ENCODE measurements at regions not wholly inside any gene's neighbourhood (a gene's known extent, or its start where the extent isn't known, plus 50 kb on each side); places are given as distances from the start of the nearest gene placed in this dataset.

- no peak for DNase-seq (ENCODE audit: low read depth)
Measured at GRCh38 chrY:17233435-17234109, 646.4 kb downstream of the CDY2B start.

GRCh38 chrY:17231994-17232393, 648.0 kb downstream of the CDY2B start:
- DNase-seq (ENCODE audit: low read depth): no peak

GRCh38 chrY:17223502-17223901, 656.5 kb downstream of the CDY2B start:
- no peak for DNase-seq (ENCODE audit: low read depth)

GRCh38 chrY:17202395-17202794, 677.6 kb downstream of the CDY2B start:
- no peak for DNase-seq (ENCODE audit: low read depth)

- no peak for DNase-seq (ENCODE audit: low read depth)
Measured at GRCh38 chrY:17184299-17184698, 695.7 kb downstream of the CDY2B start.

GRCh38 chrY:17166881-17167280, 713.1 kb downstream of the CDY2B start:
- no peak for DNase-seq (ENCODE audit: low read depth)

- no peak for DNase-seq (ENCODE audit: low read depth)
Measured at GRCh38 chrY:17122166-17122565, 757.9 kb downstream of the CDY2B start.

- no peak for DNase-seq (ENCODE audit: low read depth)
Measured at GRCh38 chrY:17085303-17085702, 794.7 kb downstream of the CDY2B start.

- no peak for DNase-seq (ENCODE audit: low read depth)
Measured at GRCh38 chrY:17079887-17080286, 800.1 kb downstream of the CDY2B start.

- no peak for DNase-seq (ENCODE audit: low read depth)
Measured at GRCh38 chrY:17067307-17067706, 812.7 kb downstream of the CDY2B start.

GRCh38 chrY:17053041-17053440, 827.0 kb downstream of the CDY2B start:
- DNase-seq (ENCODE audit: low read depth): no peak

- DNase-seq (ENCODE audit: low read depth): no peak
Measured at GRCh38 chrY:17050374-17050773, 829.6 kb downstream of the CDY2B start.

- DNase-seq (ENCODE audit: low read depth): no peak
Measured at GRCh38 chrY:17045124-17045523, 834.9 kb downstream of the CDY2B start.

GRCh38 chrY:17044723-17045122, 835.3 kb downstream of the CDY2B start:
- no peak for DNase-seq (ENCODE audit: low read depth)

- DNase-seq (ENCODE audit: low read depth): no peak
Measured at GRCh38 chrY:17044272-17044671, 835.7 kb downstream of the CDY2B start.

- DNase-seq (ENCODE audit: low read depth): no peak
Measured at GRCh38 chrY:17038439-17038838, 841.6 kb downstream of the CDY2B start.

GRCh38 chrY:17018126-17018525, 861.9 kb downstream of the CDY2B start:
- no peak for DNase-seq (ENCODE audit: low read depth)

GRCh38 chrY:16993551-16993950, 886.5 kb downstream of the CDY2B start:
- DNase-seq (ENCODE audit: low read depth): no peak

- DNase-seq (ENCODE audit: low read depth): no peak
Measured at GRCh38 chrY:16981776-16982175, 898.2 kb downstream of the CDY2B start.

GRCh38 chrY:16959071-16959470, 920.9 kb downstream of the CDY2B start:
- DNase-seq (ENCODE audit: low read depth): no peak

GRCh38 chrY:16947221-16947620, 932.8 kb downstream of the CDY2B start:
- DNase-seq (ENCODE audit: low read depth): no peak
